ACHN (cell line): ENCODE measurements at regions not wholly inside any gene's neighbourhood (a gene's known extent, or its start where the extent isn't known, plus 50 kb on each side); places are given as distances from the start of the nearest gene placed in this dataset.
"Not testable (repeated sequence)": the region's sequence is repeated elsewhere in the genome, so short reads cannot be mapped to it uniquely, and the experiment has no call there.

ENCODE experiments used
- DNase-seq: peaks from one replicate; pipeline ENCODE4 v3.0.0-alpha.2; 2015
- in situ Hi-C: cut with HindIII; loops from 2 replicates; pipeline ENCODE4 v1.10.0; 2017; ENCODE audit warnings: low sequenced_read_pairs, low pct_ligation_motif_present, low pct_unique_long_range_greater_than_20kb

- in situ Hi-C loops = no loop called here
- no peak for DNase-seq
Observed at GRCh38 chr15:59798605-59798917, 109.4 kb upstream of the BNIP2 start.

- DNase-seq = no peak
- in situ Hi-C loops = no loop called here
Observed at GRCh38 chr15:59797756-59798604, 108.9 kb upstream of the BNIP2 start.

DNA sequence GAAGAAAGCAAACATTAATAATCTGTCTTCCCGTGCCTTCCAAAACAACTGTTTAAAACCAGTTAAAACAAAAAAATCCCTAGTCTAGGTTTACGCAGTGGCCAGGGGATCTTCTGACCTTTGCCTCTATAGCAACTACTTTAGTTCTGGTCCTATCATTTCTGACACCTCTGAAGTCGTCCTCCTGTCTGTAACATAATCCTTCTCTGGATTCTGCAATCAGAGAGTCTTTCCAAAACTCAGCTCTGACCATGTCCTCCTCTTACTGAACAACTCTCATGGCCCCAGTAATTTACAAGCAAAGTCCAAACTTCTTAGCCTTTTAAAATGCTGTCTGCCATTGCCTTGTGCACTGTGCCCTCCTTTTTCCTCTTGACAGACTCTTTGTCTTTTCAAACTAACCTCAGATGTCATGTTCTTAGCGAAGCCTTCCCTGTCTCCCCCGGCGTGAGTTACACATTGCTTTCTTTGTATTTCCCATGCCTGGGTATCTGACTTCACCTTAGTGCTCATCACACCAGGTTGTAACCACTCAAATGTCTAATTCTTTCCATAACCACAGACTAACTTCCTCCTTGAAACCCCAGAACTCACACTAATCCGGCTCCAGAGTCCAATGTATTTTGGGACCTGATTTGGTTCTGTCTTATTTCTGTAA, 105.2 kb upstream of the BNIP2 start:
- DNase-seq = no peak
- in situ Hi-C loops = no loop called here

DNA sequence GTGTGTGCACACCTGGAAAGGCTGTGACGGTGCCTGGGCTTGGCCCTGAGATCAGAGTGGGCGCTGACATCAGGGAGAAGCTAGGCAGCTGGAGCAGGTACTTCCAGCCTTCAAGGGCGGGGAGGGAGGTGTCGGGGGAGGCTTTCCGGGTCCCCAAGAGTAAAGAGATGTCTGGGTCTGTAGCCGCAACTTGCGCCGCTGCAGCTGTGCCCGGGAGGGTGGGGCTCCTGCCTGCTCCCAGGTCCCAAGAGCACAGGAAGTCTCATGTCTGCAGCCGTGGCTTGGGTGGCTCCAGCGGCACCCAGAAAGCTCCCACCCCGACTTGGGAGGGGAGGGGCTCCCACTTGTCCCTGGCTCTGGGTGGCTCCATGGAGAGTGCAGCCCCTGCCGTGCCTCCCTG, 103.2 kb upstream of the BNIP2 start:
- in situ Hi-C loops = no loop called here
- DNase-seq = no peak

DNA sequence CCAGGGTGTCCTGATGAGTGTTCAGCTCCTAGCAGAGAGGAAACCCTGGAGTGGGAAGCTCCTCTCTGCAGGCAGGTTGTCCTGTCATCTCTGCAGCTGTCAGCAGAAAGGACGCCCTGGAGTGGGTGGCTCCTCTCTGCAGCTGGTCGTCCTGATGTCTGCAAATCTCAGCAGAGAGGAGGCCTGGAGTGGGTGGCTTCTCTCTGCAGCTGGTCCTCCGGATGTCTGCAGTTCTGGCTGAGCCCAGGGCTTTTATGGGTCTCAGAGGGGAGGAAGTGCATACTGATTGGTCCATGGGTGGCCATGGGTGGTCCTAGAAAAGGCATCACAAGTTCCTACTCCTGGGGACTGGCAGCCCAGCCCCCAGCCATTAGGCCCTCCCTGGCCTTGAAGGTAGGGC, 102.6 kb upstream of the BNIP2 start:
- in situ Hi-C loops = no loop called here
- DNase-seq = no peak

DNA sequence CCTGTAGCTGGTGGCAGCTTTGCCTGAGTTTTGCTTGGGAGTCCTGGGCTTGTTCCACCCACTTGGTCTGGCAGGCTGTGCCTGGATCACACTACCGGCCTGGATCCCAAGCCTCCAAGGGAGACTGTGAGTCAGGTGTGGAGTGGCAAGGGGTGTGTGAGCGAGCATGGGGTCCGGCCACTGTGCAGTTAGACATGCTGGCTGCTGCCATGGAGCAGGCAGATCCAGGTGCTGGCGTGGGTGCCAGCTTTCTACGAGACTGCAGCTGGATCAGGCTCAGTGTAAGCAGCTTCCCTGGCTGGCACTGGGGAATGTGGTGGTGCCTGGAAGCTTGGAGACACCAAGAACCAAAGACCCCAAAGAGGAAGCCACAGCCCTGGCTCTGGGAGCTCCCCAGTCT, 102.0 kb upstream of the BNIP2 start:
- in situ Hi-C loops = no loop called here
- DNase-seq = no peak

- DNase-seq, in situ Hi-C loops: not testable (repeated sequence)
Observed at GRCh38 chr15:59786466-59786865, 97.3 kb upstream of the BNIP2 start.

DNA sequence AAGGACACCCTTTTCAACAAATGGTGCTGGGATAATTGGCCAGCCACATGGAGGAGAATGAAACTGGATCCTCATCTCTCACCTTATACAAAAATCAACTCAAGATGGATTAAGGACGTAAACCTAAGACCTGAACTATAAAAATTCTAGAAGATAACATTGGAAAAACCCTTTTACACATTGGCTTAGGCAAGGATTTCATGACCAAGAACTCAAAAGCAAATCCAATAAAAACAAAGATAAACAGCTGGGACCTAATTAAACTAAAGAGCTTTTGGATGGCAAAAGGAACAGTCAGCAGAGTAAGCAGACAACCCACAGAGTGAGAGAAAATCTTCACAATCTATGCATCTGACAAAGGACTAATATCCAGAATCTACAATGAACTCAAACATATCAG, 96.9 kb upstream of the BNIP2 start:
- DNase-seq, in situ Hi-C loops: not testable (repeated sequence)

DNA sequence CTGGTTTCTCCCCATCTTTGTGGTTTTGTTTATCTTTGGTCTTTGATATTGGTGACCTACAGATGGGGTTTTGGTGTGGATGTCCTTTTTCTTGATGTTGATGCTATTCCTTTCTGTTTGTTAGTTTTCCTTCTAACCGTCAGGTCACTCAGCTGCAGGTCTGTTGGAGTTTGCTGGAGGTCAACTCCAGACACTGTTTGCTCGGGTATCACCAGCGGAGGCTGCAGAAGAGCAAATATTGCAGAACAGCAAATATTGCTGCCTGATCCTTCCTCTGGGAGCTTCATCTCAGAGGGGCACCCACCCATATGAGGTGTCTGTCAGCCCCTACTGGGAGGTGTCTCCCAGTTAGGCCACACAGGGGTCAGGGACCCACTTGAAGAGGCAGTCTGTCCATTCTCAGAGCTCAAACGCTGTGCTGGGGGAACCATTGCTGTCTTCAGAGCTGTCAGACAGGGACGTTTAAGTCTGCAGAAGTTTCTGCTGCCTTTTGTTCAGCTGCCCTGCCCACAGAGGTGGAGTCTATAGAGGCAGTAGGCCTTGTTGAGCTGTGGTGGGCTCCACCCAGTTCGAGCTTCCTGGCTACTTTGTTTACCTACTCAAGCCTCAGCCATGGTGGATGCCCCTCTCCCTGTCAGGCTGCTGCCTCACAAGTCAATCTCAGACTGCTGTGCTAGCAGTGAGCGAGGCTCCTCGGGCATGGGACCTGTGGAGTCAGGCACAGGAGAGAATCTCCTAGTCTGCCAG, 94.8 kb upstream of the BNIP2 start:
- in situ Hi-C loops, DNase-seq: not testable (repeated sequence)

DNA sequence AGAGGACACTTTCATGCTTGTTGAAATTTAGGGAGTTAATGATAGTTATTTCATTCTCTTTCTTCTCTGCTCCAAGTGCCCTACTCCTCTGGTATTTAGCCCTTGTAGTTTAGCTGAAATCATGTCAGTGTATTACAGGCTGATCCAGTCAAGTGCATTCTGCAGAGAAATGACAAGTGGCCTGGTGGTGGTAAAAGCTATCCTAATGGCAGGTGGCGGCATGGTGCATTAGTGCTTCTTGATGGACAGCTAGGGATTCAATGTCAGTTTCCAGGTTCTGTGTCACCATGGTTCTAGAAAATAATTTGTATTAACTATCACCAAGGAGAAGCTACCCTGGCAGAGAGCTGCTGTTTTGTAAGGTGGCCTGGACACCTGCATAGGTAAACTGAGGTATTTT, 90.0 kb upstream of the BNIP2 start:
- DNase-seq = no peak
- in situ Hi-C loops = no loop called here

DNA sequence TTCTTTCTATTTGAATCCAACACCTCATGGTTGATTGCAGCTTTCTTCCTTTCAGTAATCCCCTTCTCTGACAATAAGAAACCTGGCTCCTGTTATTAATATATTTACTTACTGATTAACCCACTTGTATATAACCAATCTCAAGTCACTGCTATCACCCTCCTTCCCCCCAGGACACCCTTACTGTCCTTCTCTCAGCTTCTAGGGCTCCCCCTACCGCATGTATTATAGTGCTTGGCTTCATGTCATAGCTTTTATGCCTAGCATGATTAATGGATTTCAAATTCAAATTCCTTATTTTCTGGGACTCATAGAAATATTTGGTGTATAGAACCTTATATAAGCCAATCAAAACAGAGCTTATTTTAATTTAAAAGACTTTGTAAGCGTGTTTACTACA, 75.7 kb upstream of the BNIP2 start:
- peak; percentile 4 for DNase-seq
- in situ Hi-C loops = no loop called here

DNA sequence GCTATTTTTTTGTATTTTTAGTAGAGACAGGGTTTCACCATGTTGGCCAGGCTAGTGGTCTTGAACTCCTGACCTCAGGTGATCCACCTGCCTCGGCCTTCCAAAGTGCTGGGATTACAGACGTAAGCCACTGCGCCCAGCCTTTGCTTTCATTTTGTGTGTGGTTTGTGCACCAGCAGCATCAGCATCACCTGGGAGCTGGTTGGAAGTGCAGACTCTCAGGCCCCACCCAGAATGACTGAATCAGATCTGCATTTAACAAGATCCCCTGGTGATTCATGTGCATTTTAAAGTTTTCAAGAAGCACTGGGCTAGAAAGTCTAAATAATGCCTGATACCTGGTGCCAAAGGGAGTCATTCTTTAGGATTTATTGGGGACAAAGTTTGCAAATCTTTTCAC, 73.4 kb upstream of the BNIP2 start:
- DNase-seq = no peak
- in situ Hi-C loops = no loop called here

DNA sequence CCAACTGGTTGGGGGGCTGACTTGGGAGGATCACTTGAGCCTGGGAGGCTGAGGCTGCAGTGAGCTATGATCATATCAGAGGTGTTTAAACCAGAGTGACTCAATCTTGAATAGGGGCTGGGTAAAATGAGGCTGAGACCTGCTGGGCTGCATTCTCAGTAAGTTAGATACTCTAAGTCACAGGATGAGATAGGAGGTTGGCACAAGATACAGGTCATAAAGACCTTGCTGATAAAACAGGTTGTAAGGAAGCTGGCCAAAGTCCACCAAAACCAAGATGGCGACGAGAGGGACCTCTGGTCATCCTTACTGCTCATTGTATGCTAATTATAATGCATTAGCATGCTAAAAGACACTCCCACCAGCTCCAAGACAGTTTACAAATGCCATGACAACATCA, 71.1 kb upstream of the BNIP2 start:
- in situ Hi-C loops, DNase-seq: not testable (repeated sequence)

DNA sequence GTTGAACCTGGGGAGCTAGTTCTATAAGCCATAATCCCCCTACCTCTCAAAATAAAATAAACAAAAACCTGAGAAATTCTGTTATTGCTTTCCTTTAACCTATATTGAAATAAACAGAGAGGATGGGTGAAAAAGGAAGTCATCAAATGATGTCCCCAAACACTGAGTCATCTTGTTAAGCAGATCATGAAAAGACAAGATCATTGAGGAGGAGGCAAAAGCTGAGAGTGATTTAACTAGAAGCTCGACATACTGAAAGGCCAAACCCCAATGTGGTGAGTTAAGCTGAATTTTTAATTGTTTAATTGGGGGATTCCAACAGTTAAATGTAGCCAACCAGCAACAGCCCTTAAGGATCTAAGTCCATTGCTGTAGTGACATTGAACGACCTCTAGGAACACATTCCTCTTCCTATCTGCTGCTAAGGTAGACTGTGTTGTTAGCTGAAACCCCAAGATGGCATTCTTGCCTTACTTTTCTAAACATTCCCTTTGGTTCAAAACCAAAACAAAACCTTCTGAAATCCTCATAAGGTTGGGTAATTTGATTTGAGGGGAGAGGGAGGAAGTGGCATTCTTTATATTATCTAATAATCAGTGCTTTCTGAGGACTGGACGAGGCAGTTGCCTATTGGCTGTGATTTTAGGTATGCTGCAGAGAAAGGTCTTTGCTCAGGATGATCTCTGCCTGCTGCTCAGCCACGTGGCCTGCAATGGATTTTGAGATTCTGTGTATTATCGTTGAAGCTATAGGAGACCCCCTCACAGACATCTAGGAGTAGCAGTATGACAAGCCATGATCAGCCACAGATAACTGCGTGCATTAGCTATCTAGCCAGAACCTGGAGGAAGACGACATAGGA, 62.7 kb upstream of the BNIP2 start:
- in situ Hi-C loops = no loop called here
- no peak for DNase-seq

DNA sequence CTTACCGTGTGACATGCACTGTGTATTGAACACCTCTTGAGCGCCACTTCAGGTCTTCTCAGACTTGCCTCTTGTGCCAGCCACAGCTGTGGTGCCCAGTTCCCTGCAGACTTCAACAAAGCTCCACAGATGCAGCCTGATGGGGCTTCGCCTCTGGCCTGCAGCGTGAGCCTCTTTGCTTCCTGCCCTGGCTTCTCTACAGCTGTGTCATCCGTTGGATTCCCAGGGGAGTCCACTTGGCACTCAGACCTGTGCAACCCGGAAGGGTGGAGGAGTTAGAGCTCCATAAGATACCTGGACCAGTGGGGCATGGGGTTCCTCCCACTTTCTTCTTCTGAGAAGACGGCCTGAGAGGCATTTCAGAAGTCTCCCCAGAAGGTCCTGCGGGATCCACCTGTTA, 57.7 kb upstream of the BNIP2 start:
- in situ Hi-C loops = no loop called here
- no peak for DNase-seq

DNA sequence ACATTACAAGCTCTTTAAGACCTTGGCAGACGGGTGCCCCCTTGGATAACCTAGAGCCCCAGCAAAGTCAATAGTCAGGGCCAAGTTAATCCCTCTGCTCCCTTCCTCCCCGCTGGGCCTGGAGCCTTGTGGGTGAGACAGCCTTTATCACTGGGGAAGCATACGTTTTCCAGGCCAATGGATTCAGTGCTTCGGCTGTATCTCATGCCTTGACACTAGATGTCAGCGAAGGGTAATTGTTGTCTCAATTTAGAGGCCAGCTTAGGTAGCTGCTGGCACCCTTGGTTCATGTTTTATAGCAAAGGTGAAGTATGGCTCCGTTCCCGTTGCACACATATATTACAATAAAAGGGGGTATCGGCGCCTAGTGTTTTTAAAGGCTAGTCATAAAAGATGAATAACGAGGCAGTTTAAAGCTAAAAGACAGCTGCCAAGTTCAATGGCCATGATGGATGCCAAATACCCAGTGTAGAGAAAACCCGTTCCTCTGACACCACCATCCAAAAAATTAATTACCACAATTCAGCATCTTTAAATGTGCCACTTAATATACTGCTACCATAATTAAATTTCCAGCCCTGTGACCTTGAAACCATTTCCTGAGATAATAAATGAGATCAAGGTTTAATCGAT, 52.3 kb upstream of the BNIP2 start:
- DNase-seq = peak; percentile 16
- in situ Hi-C loops = no loop called here

DNA sequence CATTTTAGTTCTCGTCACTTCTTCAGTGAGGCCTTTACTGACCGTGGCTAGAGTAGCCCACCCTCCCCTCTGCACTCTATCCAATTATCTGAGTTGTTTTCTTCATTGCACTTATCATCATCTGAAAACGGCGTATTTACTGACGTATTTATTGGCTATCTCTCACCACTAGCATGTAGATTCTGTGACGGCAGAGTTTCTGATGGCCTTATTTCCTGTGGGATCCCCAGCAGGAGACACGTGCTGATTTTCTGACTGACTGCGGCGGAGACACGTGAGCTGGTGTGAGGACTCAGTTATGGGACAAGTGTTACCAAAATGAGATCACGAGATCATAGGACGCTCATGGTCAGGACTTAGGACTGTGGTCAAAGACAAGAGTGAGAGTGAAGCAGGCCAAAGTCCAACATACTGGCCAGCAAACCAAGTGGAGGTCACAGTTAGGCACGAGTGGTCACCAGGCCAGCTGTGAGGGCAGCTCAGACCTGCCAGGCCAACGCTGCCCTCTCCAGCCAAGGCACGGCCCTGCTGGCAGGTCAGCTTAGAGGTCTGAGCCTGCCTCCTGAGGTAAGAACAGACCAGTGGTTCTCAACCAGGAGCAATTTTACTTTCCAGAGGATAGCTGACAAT, 50.6 kb upstream of the BNIP2 start:
- in situ Hi-C loops = no loop called here
- no peak for DNase-seq
